Psoas muscle (tissue), 7 donors: ENCODE measurements at regions not wholly inside any gene's neighbourhood (a gene's known extent, or its start where the extent isn't known, plus 50 kb on each side); places are given as distances from the start of the nearest gene placed in this dataset.
A peak's percentile ranks its signal among the peaks of the same experiment; 100 is the strongest.

Source experiments
- ATAC-seq, 4 donors: fragments of 200-7000 bp; cut with Tn5 transposase; one replicate each; pipeline ENCODE4 v1.9.1; 2020; ENCODE audit warnings: moderate library complexity in 3 of 4, mild to moderate bottlenecking in 2 of 4
- DNase-seq, 2 donors: peaks; one replicate each; pipeline ENCODE4 v3.0.0-alpha.2; 2020
- H3K27ac ChIP-seq: fragments of 200-600 bp; one replicate; pipeline ENCODE4 v1.8.0; 2022
- H3K27me3 ChIP-seq, 3 donors: fragments of 200-600 bp in 1 of 3; one replicate each; pipeline versions ENCODE4 v1.6.1 to v1.8.0; 2013 to 2022; ENCODE audit warnings: low read length in 2 of 3, mild to moderate bottlenecking in 2 of 3, moderate library complexity in 1 of 3; ENCODE audit not compliant: insufficient read depth in 3 of 3
- H3K36me3 ChIP-seq, 2 donors: fragments of 200-600 bp in 1 of 2; one replicate each; pipeline versions ENCODE4 v1.6.1 to v1.8.0; 2013 to 2022; ENCODE audit warnings: low read depth in 1 of 2, mild to moderate bottlenecking in 1 of 2, moderate library complexity in 1 of 2; ENCODE audit not compliant: insufficient read depth in 1 of 2
- H3K4me1 ChIP-seq: fragments of 200-600 bp; one replicate; pipeline ENCODE4 v1.8.0; 2022
- H3K4me3 ChIP-seq: fragments of 200-600 bp; one replicate; pipeline ENCODE4 v1.8.0; 2022; ENCODE audit warnings: mild to moderate bottlenecking
- H3K9me3 ChIP-seq: fragments of 200-600 bp; one replicate; pipeline ENCODE4 v1.8.0; 2022
- WGBS, 3 donors: extraction: QIAGEN DNeasy Blood & Tissue Kit; methylation state at CpG; one replicate each; pipeline versions ENCODE4 v1.1.6 to v1.1.7; 2013; 5-methylcytosine and 5-hydroxymethylcytosine counted together
- intact Hi-C, 2 donors: fragments of 100-400 bp; cut with DNase I; formaldehyde crosslinking; loops; one replicate each; pipeline versions ENCODE4 v1.11.0 to v1.14.2; 2022
- TF ChIP-seq, protein P1 (sequence below): fragments of 200-600 bp; IDR thresholded peaks from one replicate; pipeline ENCODE4 v1.8.0; 2022; ENCODE audit warnings: antibody characterized with exemption
- donor health status: healthy with polysubstance abuse.
- donor health status: DM: no; HTN: no; CAD: no; lungs with moderate emphysema.
- donor health status: Bipolar disorder and iron deficiency.
- donor health status: healthy.
- donor health status: DM: yes; HTN: yes; CAD: no.
- donor health status: DM: no; HTN: no; CAD: no.
- donor health status: DM: yes; HTN: yes; CAD: no.

DNA sequence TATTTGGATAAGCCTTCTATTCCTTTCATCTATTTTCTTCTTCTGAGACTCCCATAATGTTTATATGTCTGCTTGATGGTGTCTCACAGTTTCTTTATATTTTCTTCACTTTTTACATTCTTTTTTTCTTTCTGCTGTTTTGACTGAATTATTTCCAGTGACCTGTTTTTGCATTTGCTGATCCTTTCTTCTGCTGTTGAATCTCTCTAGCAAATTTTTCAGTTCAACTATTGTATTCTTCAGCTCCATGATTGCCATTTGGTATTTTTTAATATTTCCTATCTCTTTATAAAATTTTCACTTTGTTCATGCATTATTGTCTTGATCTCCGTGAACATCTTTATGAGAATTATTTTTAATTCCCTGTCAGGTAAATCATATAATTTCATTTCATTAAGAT lies 122.3 kb upstream of the ST6GALNAC5 start:
- ATAC-seq: no peak
- Histone ChIP-seq H3K9me3 (peaks cover 5% of the 10 kb centered on the region), H3K4me1 (no peaks in the 10 kb centered on the region), H3K36me3 (no peaks in the 10 kb centered on the region), H3K27ac (no peak overlapping the region), H3K4me3 (no peak overlapping the region), H3K27me3 (no peaks in the 10 kb centered on the region)
- TF ChIP-seq, protein P1, sequence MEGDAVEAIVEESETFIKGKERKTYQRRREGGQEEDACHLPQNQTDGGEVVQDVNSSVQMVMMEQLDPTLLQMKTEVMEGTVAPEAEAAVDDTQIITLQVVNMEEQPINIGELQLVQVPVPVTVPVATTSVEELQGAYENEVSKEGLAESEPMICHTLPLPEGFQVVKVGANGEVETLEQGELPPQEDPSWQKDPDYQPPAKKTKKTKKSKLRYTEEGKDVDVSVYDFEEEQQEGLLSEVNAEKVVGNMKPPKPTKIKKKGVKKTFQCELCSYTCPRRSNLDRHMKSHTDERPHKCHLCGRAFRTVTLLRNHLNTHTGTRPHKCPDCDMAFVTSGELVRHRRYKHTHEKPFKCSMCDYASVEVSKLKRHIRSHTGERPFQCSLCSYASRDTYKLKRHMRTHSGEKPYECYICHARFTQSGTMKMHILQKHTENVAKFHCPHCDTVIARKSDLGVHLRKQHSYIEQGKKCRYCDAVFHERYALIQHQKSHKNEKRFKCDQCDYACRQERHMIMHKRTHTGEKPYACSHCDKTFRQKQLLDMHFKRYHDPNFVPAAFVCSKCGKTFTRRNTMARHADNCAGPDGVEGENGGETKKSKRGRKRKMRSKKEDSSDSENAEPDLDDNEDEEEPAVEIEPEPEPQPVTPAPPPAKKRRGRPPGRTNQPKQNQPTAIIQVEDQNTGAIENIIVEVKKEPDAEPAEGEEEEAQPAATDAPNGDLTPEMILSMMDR: no peak
- WGBS, 3 donors: 90 to 95% (median 93%) methylated on average over 1 of the region's 1 CpG
- intact Hi-C loops: no loop called here
- no peak for DNase-seq

DNA sequence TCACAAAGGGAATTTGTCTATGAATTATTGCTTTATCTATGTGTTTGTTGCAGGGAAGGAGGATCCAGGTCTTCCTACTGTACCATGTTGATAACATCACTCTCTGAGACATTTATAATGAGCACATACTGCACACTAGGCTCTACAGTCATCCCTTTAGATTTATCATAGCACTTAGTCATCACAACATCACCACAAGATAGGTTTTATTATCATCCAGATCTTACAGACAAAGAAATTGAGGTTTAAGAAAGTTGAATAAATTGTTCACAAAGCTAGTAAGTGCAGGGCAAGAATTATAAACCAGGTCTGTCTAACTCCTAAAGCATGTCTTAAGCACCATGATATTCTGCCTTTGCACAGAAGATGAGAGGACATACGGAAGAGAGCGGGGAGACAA lies 121.1 kb upstream of the ST6GALNAC5 start:
- H3K9me3 ChIP-seq: peaks cover 5% of the 10 kb centered on the region
- TF ChIP-seq, protein P1: no peak
- intact Hi-C loops: no loop called here
- WGBS, 3 donors: 38 to 86% (median 41%) methylated on average over 2 of the region's 2 CpGs
- H3K27me3 ChIP-seq: no peaks in the 10 kb centered on the region
- no peak for ATAC-seq
- H3K36me3 ChIP-seq: no peaks in the 10 kb centered on the region
- H3K27ac ChIP-seq: no peak overlapping the region
- no peaks in the 10 kb centered on the region for H3K4me1 ChIP-seq
- no peak overlapping the region for H3K4me3 ChIP-seq
- DNase-seq: no peak

DNA sequence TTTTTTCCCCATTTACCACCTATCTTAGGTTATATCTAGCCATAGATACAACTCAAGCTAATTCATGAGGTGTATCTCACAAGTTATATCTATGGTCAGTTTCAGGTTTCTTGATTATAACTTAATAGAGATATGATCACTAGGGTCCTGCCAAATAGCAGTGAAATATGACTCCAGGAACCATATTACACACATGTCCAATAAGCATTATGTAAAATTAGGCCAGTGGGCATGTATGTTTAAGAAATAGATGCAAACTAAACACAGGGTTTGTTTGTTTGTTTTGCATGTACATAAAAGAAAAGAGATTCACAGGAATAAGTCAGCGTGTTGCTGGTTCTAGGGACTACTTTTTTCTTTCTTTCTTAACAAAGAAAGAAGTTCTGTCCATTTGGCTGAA lies 112.5 kb upstream of the ST6GALNAC5 start:
- TF ChIP-seq, protein P1: no peak
- no peaks in the 10 kb centered on the region for H3K4me1 ChIP-seq
- WGBS, 3 donors: 89 to 100% (median 93%) methylated on average over 1 of the region's 1 CpG
- no peaks in the 10 kb centered on the region for H3K36me3 ChIP-seq
- H3K9me3 ChIP-seq: no peaks in the 10 kb centered on the region
- H3K4me3 ChIP-seq: no peak overlapping the region
- no peaks in the 10 kb centered on the region for H3K27me3 ChIP-seq
- DNase-seq (no peak), ATAC-seq (no peak)
- no peak overlapping the region for H3K27ac ChIP-seq
- intact Hi-C loops: no loop called here

DNA sequence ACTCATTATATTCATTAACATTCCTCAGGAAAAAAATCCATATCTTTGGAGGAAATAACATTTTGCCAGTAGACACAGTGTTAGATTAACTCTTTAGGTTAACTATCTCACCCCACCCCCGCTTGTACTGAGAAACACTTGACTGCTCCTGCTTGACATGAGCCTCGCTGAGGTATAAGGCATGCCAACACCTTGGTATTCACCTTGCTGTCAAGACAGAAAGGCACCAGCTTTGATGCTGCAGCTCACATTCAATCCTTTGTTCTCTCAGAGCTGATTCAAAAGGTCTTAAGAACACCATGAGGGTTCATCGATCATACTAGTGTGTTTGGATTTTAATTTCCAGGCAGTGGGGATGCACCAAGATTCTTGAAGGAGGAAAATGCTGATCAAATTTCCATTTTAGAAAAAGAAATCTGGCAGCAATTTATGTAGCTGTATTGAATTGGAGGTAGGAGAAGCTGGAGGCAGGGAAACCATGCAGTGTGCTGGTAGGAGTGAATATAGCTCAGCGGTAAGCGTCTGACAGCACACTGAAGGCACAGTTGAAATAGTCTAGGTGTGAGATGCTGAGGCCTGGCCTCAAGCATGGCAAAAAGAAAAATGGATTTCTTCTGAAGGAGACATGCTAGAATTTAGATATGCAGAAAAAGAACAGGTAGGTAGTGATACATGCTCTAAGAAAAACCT lies 108.0 kb upstream of the ST6GALNAC5 start:
- H3K27me3 ChIP-seq: no peaks in the 10 kb centered on the region
- H3K36me3 ChIP-seq: no peaks in the 10 kb centered on the region
- intact Hi-C loops: no loop called here
- WGBS, 3 donors: 71 to 94% (median 85%) methylated on average over 5 of the region's 5 CpGs
- TF ChIP-seq, protein P1: no peak
- H3K27ac ChIP-seq: no peak overlapping the region
- DNase-seq (no peak), ATAC-seq (no peak)
- H3K9me3 ChIP-seq: no peaks in the 10 kb centered on the region
- no peak overlapping the region for H3K4me3 ChIP-seq
- H3K4me1 ChIP-seq: no peaks in the 10 kb centered on the region

DNA sequence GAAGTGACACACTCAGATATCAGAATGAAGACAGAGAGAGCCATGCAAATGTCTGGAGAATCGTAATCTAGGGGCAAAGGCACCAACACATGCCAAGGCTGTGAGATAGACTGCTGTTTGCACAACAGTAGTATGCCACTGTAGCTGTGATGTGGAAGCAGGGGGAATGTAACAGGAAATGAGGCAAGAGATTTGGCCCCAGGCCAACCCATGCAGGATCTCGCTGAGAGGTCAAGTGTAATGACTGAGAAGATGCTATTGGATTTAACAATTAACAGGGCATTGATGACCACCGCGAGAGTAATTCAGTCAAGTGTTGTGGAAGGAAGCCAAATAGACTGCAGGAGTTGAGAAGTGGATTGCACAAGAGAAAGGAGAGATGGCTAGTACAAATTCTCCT lies 107.3 kb upstream of the ST6GALNAC5 start:
- peak in 1 of 2 donors; percentile 13 for DNase-seq
- ATAC-seq: no peak
- 63 to 73% (median 65%) methylated on average over 4 of the region's 4 CpGs for WGBS, 3 donors
- Histone ChIP-seq H3K4me3 (no peak overlapping the region), H3K9me3 (no peaks in the 10 kb centered on the region), H3K36me3 (no peaks in the 10 kb centered on the region), H3K27ac (no peak overlapping the region), H3K4me1 (no peaks in the 10 kb centered on the region), H3K27me3 (peaks cover 0 to 4% (median 0%) of the 10 kb centered on the region in 3 donors)
- intact Hi-C loops: no loop called here
- TF ChIP-seq, protein P1: no peak
